GM19395 (cell line): ENCODE measurements at regions not wholly inside any gene's neighbourhood (a gene's known extent, or its start where the extent isn't known, plus 50 kb on each side); places are given as distances from the start of the nearest gene placed in this dataset.
"Not testable (repeated sequence)": the region's sequence is repeated elsewhere in the genome, so short reads cannot be mapped to it uniquely, and the experiment has no call there.

ENCODE experiments used
- ATAC-seq: cut with Tn5 transposase; IDR thresholded peaks from one replicate; pipeline ENCODE4 v1.9.1; 2021; ENCODE audit warnings: mild to moderate bottlenecking, moderate library complexity; ENCODE audit not compliant: unreplicated experiment

DNA sequence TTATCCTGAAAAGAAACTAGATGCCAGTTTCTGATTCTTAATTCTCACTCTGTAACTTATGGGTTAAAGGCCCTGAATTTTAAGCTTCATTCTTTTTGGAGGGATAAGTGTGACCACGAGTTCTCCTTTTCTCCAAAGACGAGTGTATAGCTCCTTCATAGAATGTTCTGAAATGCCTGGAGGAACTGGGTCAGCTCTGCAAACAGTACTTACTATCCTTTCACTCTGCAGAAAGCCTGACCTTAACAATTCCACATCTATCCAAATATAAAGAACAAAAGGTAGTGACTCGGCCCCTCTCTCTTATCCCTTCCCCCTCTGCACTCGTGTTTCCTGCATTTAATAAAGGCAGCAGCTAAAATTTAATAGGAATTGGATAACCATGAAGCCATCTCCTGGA lies 150.5 kb downstream of the LYPLAL1 start:
- ATAC-seq = no peak

DNA sequence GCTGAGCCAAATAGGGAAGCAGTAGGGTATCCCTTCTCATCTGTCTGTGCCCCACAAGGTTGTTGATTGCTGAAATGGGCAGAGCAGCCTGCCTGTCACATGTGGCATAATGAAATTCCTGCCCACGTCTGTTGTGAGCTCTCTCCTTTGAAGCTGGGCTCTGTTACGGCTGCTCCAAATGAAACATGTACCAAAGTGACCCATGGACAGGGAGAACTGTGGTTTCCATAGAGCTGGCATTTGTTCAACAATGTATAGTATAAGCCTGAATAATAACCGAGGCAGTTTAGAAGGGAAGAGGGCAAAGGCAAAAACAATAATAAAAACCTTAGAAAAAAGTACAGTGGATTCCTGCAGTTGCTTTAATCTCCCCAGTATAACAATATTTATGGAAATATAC lies 149.7 kb downstream of the LYPLAL1 start:
- ATAC-seq = no peak

DNA sequence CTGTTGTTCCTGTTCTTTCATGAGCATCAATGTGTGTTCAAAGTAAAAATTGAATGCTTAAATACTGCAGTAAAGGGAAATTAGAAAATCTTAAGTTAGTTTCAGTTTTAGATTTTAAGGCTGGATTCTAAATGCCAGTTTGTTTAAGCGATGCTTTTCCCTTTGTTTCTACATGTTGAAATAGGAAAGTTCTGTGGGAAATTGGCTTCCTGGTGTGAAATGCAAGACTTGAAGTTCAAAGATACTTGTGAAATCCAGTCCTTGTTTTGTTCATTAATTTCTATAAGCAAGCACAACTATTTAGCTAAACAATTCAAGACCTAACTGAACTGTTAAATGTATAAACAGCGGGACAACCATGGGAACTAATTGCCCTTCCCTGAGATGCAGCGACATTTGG lies 149.1 kb downstream of the LYPLAL1 start:
- no peak for ATAC-seq

DNA sequence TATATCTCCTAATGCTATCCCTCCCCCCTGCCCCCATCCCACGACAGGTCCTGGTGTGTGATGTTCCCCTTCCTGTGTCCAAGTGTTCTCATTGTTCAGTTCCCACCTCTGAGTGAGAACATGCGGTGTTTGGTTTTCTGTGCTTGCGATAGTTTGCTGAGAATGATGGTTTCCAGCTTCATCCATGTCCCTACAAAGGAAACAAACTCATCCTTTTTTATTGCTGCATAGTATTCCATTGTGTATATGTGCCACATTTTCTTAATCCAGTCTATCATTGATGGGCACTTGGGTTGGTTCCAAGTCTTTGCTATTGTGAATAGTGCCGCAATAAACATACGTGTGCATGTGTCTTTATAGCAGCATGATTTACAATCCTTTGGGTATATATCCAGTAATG lies 146.9 kb downstream of the LYPLAL1 start:
- ATAC-seq = not testable (repeated sequence)

DNA sequence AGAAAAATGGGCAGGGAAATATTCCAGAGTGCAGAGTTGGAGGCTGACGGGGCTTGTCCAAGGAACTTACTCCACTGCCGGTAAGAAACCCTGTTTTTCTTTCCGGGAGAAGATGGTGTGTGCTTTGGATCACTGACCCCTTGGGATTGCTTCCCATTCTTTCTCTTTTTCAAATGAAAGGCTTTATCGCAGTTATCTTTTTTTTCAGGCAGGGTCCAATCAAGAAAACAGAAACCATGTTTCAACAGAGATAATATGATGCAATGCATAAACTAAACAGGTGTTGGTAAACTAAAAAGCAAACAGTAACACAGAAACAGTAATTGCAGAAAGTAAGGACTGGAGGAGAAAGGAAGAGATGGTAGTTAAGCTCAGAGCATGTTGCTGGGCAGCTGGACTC lies 145.1 kb downstream of the LYPLAL1 start:
- no peak for ATAC-seq

DNA sequence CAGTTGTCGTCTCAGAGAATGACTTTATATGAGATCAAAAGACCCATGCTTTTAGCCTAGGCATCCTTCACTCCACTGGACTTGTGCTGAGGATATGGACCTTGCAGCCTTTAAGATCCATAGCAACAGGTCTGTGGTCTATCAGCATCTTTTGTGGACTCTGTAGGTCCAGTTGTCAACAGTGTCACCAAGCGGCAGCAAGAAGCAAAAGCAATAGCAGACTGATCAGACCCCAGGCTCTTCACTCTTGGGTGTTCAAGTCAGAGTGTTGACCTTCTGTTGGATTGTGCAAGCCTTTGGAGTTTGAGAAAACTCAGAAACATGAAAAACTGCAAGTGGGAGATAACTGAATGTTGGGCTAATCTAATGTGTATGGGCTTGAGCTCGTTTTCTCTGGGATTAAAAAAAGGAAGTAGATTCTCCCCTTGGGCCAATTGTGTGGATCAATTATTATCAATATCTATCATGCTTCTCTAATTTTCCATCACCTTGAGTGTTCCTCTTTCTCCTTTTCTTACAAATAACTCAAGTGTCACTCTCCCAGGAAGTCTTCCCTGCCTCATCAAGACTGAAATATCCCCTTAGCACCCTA lies 144.2 kb downstream of the LYPLAL1 start:
- no peak for ATAC-seq

DNA sequence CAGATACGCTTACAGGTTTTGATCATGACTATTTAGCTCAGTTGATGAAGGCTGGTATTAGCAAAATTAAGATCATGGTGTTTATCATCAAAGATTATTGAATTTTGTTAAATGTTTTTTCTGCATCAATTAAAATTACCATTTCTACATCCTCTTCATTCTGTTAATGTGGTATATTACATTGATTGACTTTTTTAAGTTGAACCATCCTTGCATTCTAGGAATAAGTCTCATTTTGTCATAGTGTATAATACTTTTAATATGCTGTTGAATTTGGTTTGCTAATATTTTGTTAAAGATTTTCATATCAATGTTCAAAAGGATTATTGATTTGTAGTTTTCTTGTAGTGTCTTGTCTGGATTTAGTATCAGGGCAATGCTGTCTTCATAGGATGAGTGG lies 142.4 kb downstream of the LYPLAL1 start:
- no peak for ATAC-seq

DNA sequence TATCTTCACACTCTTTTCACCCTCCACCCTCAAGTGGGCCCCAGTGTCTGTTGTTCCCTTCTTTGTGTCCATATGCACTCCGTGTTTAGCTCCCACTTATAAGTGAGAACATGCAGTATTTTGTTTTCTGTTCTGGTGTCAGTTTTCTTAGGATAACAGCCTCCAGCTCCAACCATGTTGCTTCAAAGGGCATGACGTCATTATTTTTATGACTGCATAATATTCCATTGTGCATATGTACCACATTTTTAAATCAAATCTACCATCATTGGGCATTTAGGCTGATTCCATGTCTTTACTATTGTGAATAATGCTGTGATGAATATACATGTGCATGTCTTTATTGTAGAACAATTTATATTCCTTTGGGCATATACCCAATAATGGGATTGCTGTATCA lies 140.3 kb downstream of the LYPLAL1 start:
- ATAC-seq = no peak

DNA sequence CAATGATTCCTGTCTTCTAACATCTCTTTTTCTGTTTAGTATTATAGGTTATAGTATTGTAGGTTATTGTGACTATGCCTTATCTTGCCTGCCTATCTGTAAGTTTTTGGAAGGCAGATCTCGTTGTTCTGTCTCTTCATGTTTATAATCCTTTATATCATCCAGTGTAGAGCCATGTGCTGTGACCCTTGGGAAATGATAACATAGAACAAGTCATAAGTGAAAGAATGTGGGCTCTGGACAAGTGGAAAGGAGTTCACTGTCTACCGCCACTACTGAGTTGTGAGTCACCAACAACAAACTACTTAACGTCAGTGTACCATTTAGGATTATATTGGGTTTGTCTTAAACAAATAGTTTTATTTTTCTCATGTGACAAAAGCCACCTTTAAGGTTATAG lies 139.3 kb downstream of the LYPLAL1 start:
- ATAC-seq = no peak

DNA sequence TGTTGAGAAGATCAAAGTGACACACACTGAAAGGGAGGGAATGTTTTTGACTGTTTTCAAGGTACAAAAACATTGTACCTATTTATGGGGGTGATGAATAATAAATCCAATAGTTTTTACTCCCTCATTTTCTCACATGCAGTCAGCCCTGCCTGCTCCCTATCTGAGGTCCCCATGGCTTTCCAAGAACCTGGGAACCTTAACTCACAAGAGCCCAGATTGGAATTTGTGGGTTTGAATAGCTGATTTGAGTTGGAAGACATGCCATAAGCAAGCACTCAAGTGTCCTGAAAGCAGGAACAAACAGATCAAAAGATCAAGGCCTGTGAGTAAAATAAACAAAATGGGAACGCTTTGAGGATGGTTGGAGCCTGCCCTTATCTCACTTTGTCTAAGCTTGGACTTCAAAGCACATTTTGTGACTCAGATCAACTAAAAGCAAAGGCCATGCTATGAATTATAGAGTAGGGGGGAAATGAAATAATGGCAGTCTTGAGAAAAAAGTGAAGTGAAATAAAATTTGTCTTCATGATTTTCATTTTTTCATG lies 136.6 kb downstream of the LYPLAL1 start:
- ATAC-seq = no peak

DNA sequence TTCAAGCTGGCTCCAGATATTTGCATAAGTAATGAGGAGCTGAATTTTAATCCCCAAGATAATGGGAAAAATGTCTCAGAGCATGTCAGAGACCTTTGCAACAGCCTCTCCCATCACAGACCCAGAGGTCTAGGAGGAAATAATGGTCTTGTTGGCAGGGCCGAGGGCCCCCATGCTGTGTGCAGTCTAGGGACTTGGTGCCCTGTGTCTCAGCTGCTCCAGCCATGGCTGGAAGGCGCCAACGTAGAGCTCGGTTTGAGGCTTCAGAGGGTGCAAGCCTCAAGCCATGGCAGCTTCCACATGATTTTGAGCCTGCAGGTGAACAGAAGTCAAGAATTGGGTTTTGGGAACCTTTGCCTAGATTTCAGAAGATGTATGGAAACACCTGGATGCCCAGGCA lies 134.7 kb downstream of the LYPLAL1 start:
- no peak for ATAC-seq

DNA sequence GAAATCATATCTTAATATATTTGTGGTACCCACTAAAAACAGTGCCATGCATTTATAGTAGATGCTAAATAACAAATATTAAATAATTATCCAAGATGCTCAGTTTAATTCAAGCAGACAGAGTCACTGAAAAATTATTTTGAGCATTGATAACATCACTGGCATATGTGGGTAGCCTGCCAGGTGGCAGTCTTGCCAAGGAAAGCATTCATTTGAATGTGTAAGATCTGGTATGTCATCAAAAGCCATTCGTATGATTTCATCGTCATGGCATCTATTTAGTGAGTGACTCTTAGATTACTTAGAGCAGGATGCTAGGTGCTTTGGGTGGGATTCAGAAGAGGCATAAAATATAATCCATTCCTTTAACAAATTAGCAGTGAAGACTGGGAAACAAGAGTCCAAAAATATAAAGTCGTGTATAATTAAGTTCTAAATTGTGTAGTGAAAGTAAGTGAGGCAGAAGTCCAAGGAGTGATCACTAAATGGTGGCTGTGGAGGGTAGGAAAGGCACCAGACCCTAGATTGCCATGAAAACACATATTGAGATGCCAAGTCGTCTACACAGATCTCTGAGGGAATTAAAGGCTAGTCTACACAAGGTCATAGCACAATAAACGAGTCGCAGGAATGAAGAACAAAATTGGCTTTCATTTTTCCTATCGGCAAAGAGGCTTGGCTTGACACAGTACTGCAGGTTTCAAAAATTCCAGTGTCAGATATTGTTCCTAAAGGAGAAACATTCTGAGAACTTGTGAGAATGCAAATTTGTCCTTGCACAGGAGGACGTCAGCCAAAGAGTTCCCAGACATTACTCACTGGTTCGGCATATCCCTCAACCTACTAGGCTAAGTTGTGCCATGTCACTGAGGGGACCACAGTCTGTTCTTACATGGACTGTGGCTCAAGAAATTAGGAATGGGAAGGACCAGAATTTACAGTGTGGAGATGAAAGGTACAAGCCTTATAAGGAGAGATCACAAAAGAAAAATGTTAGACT lies 130.8 kb downstream of the LYPLAL1 start:
- no peak for ATAC-seq

DNA sequence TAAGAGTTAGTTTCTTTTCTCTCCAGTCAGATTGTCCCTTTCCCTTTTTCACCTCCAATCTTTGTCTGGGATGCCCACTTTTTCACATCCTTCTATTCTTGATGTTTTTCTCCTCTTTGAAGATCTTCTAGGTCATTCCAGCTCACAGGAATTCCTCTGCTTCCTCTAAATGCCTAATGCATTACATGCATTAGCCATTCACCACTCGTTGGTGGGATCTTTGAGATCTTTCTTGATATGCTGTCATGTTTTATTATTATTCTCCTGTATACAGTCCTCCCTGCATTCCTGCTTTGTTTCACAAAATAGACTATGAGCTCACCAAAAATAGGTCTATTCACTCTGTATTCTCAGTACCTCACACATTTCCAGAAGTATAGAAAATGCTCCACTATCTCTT lies 129.0 kb downstream of the LYPLAL1 start:
- no peak for ATAC-seq

DNA sequence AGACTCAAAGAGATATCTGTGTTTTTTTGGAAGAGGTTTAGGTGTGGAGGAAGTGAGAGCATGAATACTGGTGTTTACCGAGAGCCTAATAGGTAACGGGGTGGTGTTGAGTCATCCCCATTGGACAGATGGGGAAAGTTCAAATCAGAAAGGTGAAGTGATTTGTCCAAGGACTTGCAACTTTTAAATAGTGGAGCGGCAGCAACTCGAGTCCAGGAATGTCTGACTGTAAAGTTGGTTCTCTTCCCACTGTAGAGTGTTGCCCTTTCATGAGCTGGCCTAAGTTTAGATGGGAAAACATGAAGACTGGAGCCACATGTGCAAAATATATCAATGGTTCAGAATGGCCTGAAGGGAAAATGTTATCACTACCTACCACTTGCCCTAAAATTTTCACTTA lies 125.7 kb downstream of the LYPLAL1 start:
- no peak for ATAC-seq

DNA sequence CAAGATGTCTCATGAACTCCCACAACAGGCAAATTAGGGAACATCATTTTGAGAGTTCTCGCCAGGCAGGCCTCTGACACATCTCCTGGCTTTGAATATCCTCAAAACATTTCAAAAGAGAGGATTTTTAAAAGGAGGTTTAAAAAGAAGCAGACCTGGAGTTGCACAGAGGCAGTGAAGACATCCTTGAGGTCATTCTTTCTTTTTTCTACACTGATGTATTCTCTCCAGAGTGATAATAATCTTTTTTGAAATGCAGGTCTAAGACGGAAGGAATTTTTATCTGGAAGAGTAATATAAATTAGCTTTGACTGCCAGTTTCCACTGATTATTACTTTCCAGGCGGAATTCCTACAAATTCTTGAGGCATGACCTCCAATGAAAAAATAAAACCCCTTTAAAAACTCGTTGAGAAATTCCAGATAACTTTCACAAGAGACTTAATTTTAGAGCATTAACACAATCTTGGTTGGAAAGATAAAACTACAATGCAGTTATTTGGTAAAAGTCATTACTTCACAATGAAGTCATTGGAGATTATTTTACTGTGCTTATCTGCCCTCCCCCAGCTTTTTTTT lies 125.0 kb downstream of the LYPLAL1 start:
- ATAC-seq = no peak

DNA sequence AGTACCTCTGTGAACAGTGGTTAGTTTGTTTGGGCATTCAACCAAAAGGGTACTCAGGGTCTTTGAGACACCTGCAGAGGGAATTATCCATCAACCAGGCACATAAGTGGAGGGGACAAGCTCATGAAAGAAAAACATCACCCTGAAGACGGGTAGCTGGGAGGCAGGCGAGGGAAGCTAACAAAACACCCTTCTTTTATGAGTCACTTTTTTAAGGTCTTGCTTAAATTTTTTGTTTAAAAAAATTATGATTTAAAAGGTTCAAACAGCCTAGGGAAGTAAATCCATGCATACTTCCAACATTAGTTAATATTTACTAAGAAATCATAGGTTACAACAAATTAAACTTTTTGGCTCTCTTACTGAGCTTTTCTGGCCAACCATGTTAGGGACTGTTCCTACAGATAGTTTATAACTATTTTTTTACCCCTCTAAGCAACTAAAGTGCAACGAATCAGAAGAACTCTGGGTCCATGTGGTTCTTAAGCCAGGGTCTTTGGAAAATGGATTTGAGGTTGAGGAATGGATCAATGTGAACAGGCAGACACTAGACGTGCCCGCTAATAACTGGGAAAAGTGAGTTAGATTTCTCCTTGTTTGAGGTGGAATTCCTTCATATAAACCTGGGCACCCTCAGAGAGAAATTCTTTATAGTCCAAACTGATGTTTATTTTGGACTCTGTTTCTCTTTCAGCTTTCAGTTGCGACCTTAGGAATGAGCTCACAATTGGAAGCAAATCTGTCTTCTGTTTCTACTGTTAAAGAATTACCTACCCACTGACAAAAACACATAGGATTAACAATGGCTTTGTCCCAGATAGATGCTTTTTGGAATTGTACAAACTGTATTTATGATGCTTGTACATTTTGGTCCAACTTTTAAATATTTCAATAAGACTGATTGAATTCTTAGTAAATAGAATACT lies 123.0 kb downstream of the LYPLAL1 start:
- no peak for ATAC-seq

DNA sequence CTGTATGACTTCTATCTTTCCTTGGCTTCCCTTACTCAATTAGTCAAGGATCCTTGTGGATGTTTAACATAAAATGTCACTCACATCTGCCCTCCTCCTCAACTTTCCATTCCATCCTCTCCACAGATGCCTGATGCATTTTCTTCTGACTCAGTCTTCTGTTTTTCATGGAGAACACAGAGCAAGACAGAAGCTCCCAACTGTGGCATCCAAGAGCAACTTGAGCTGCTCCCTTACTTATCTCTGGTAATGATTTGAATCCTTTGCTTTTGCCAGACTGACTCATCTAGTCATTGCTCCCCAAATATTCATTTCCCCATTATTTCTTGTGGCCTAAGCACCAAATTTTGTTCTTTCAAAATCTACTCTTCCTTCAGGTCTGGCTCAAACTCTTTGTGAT lies 120.6 kb downstream of the LYPLAL1 start:
- no peak for ATAC-seq

DNA sequence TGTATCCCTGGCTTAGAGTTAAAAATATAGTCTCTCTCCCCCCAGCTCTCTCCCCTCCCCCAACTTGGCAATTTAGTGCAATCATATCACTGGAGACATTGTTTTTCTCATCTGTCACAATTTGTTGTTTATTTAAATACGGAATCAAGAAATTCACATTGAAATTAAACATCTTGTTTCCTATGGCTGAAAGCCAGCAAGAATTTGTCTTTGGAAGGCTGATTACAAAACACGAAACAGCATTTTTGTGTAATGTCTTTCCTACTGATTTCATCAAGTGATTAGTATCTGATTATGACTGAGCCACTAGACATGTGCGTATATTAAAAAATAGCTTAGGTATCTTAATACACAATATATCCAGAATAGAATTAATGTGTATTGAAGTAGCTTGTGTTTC lies 119.7 kb downstream of the LYPLAL1 start:
- no peak for ATAC-seq

DNA sequence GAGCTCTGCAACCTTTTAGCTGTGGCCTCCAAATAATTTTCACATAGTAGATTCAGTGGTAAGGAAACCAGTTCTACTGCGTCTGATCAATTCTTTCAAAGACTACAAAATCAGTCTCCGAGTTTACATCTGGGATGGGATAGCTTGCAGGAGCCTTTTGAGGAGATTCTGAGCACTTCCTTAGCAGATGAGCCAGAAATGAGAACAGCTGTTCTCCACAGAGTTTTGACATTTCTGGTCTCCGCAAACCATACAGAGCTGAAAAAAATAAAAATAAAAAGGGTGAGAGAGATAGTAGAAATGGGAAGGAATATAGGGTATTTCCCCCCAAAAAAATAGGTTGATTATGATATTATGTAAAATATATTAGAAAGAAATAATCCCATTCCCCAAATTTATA lies 119.3 kb downstream of the LYPLAL1 start:
- ATAC-seq = no peak

DNA sequence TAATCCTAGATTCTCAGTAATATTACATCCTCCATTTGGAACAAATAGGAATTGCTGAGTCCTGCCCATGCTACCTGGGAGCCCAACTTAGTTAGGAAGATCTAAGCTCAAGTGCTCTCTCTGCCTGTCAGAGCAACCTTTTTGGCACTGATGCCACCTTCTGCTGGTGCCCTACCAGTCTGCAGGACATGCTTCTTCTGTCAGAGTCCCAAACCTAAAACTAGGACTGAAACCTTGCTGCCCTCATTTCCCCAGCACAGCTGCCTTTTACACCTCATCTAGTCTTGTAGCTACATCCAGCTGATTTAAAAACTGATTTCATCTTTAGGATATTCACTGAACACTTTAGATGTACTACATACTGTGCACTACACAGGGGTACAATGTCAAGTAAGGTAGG lies 118.7 kb downstream of the LYPLAL1 start:
- ATAC-seq = no peak

DNA sequence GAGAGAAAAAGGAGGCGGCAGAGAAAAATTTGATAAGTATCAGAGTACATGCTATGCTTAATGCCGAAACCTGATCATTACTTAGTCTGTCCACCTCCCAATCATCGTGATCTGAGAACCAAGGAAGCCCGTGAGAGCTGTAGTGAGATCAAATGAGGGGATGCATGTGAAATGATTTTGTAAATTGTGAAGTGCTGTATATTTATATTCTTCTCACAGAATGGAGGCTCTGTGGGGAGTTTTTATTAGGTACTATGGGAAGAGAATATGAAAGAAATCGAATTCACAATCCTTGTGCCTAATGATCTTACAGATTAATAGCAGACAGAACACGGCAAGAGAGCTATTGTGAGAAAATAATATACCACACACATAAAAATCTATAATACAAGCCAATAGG lies 115.5 kb downstream of the LYPLAL1 start:
- ATAC-seq = no peak
